NCI-H2227 treated with DMSO at 0.1 percent for 48 hours (cell line): ENCODE measurements at regions not wholly inside any gene's neighbourhood (a gene's known extent, or its start where the extent isn't known, plus 50 kb on each side); places are given as distances from the start of the nearest gene placed in this dataset.

Experiments
- DNase-seq: peaks from one replicate; lab custom pipeline; 2025; lab: John Stamatoyannopoulos, UW

GRCh38 chr5:174374206-174374605 lies 328.7 kb downstream of the NSG2 start:
- DNase-seq = no peak

- no peak for DNase-seq
Measured at GRCh38 chr5:174376056-174376455, 330.6 kb downstream of the NSG2 start.

- DNase-seq = no peak
Measured at GRCh38 chr5:174376726-174377373, 331.3 kb downstream of the NSG2 start.

GRCh38 chr5:174378121-174378874 lies 332.8 kb downstream of the NSG2 start:
- DNase-seq = no peak

GRCh38 chr5:174380311-174380710 lies 334.8 kb downstream of the NSG2 start:
- no peak for DNase-seq

GRCh38 chr5:174381241-174381640 lies 335.7 kb downstream of the NSG2 start:
- no peak for DNase-seq

GRCh38 chr5:174383210-174384167 lies 338.0 kb downstream of the NSG2 start:
- DNase-seq = no peak

GRCh38 chr5:174384509-174384947 lies 339.0 kb downstream of the NSG2 start:
- DNase-seq = no peak

GRCh38 chr5:174386306-174386705 lies 338.1 kb upstream of the MSX2 start:
- DNase-seq = no peak

- DNase-seq = no peak
Measured at GRCh38 chr5:174386846-174387245, 337.5 kb upstream of the MSX2 start.

- DNase-seq = no peak
Measured at GRCh38 chr5:174387448-174387847, 336.9 kb upstream of the MSX2 start.

- DNase-seq = no peak
Measured at GRCh38 chr5:174392892-174393291, 331.5 kb upstream of the MSX2 start.

- no peak for DNase-seq
Measured at GRCh38 chr5:174396541-174396940, 327.8 kb upstream of the MSX2 start.

GRCh38 chr5:174397206-174397605 lies 327.2 kb upstream of the MSX2 start:
- DNase-seq = no peak

GRCh38 chr5:174398171-174398570 lies 326.2 kb upstream of the MSX2 start:
- DNase-seq = no peak

GRCh38 chr5:174399411-174399810 lies 325.0 kb upstream of the MSX2 start:
- no peak for DNase-seq

GRCh38 chr5:174400461-174400860 lies 323.9 kb upstream of the MSX2 start:
- no peak for DNase-seq

GRCh38 chr5:174401793-174402192 lies 322.6 kb upstream of the MSX2 start:
- DNase-seq = no peak

GRCh38 chr5:174402222-174402812 lies 322.1 kb upstream of the MSX2 start:
- DNase-seq = no peak

- no peak for DNase-seq
Measured at GRCh38 chr5:174404848-174405247, 319.5 kb upstream of the MSX2 start.

GRCh38 chr5:174409070-174409469 lies 315.3 kb upstream of the MSX2 start:
- DNase-seq = no peak

GRCh38 chr5:174409971-174410370 lies 314.4 kb upstream of the MSX2 start:
- no peak for DNase-seq
